Thoracic aorta (tissue), 2 donors: ENCODE measurements at regions not wholly inside any gene's neighbourhood (a gene's known extent, or its start where the extent isn't known, plus 50 kb on each side); places are given as distances from the start of the nearest gene placed in this dataset.

ENCODE experiments used
- ATAC-seq: fragments of 150-250 bp; one replicate; pipeline ENCODE4 v1.8.0; 2017; ENCODE audit warnings: low read depth; ENCODE audit not compliant: insufficient number of reproducible peaks, low FRiP score
- DNase-seq: peaks from one replicate; pipeline ENCODE4 v3.0.0-alpha.2; 2020; ENCODE audit warnings: low spot score
- H3K27ac ChIP-seq, 2 donors: fragments of 200-600 bp; sonication (generic); 1 replicate in 1 of 2; 2 replicates in 1 of 2; pipeline ENCODE4 v1.5.1; 2016; ENCODE audit warnings: mild to moderate bottlenecking in 2 of 2, moderate library complexity in 2 of 2
- H3K27me3 ChIP-seq: fragments of 200-600 bp; sonication (generic); replicated peaks from 2 replicates; pipeline ENCODE4 v1.6.0; 2016; ENCODE audit warnings: mild to moderate bottlenecking; ENCODE audit not compliant: insufficient read depth
- H3K36me3 ChIP-seq: fragments of 200-600 bp; sonication (generic); one replicate; pipeline ENCODE4 v1.5.1; 2016
- H3K4me1 ChIP-seq, 2 donors: fragments of 200-600 bp; sonication (generic); 1 replicate in 1 of 2; 2 replicates in 1 of 2; pipeline versions ENCODE4 v1.5.1 to v1.6.0; 2016; ENCODE audit warnings: low read depth in 2 of 2, mild to moderate bottlenecking in 1 of 2; ENCODE audit not compliant: control insufficient read depth in 1 of 2
- H3K4me3 ChIP-seq: fragments of 200-600 bp; sonication (generic); 2 replicates; pipeline ENCODE4 v1.5.1; 2016; ENCODE audit warnings: mild to moderate bottlenecking
- H3K9me3 ChIP-seq: fragments of 200-600 bp; sonication (generic); 2 replicates; pipeline ENCODE4 v1.5.1; 2016
- TF ChIP-seq, protein P1 (sequence below): fragments of 200-600 bp; sonication (generic); IDR thresholded peaks from one replicate; pipeline ENCODE4 v1.5.1; 2019; ENCODE audit warnings: antibody characterized with exemption

DNA sequence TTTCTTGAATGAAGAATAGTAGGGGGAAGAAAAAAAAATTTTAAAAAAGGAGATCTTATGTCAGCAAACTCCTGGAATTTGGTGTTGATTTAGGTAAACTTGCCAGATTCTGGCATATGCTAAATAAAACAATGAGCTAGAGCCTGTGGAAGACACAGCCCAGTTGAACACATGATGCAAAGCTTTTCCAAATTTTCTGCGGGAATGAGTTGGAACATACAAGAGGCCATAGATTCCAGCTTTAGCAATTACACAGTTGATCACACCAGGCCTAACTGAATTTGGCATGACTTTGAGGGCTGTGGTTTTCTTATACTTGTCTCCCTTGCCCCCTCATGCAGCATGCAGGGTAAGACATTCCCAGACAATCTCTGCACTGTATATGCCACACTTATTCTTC is 297.0 kb downstream of the SH3GL2 start:
- ATAC-seq (no peak), DNase-seq (no peak)
- Histone ChIP-seq H3K27me3 (no peaks in the 10 kb centered on the region), H3K4me1 (peaks cover 0 to 7% of the 10 kb centered on the region in 2 donors), H3K9me3 (no peaks in the 10 kb centered on the region), H3K27ac (peak overlapping the region in 1 of 2 donors; percentile 30), H3K36me3 (no peaks in the 10 kb centered on the region), H3K4me3 (no peak overlapping the region)
- TF ChIP-seq, protein P1, sequence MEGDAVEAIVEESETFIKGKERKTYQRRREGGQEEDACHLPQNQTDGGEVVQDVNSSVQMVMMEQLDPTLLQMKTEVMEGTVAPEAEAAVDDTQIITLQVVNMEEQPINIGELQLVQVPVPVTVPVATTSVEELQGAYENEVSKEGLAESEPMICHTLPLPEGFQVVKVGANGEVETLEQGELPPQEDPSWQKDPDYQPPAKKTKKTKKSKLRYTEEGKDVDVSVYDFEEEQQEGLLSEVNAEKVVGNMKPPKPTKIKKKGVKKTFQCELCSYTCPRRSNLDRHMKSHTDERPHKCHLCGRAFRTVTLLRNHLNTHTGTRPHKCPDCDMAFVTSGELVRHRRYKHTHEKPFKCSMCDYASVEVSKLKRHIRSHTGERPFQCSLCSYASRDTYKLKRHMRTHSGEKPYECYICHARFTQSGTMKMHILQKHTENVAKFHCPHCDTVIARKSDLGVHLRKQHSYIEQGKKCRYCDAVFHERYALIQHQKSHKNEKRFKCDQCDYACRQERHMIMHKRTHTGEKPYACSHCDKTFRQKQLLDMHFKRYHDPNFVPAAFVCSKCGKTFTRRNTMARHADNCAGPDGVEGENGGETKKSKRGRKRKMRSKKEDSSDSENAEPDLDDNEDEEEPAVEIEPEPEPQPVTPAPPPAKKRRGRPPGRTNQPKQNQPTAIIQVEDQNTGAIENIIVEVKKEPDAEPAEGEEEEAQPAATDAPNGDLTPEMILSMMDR, result no peak

DNA sequence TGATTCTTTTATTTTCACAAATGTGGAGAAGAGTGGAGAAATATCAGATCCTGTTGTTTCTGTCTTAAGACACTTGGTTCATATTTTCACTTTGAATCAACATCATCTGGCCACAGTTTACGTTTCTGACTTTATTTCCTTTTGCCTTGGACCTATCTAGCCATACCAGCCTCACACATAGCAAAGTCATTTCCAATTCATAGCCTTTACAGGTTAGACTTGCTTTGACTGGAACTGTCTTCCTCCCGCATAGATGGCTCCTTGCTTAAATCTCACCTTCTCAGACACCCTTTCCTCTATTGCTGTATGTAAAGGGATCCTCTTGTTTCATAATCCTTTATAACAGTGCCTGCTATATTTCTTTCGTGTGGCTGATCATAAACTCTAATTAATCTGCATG is 297.8 kb downstream of the SH3GL2 start:
- no peak for ATAC-seq
- TF ChIP-seq, protein P1, result no peak
- Histone ChIP-seq H3K36me3 (no peaks in the 10 kb centered on the region), H3K4me3 (no peak overlapping the region), H3K27ac (no peak overlapping the region), H3K4me1 (peaks cover 0 to 7% of the 10 kb centered on the region in 2 donors), H3K9me3 (no peaks in the 10 kb centered on the region), H3K27me3 (no peaks in the 10 kb centered on the region)
- DNase-seq, result no peak

DNA sequence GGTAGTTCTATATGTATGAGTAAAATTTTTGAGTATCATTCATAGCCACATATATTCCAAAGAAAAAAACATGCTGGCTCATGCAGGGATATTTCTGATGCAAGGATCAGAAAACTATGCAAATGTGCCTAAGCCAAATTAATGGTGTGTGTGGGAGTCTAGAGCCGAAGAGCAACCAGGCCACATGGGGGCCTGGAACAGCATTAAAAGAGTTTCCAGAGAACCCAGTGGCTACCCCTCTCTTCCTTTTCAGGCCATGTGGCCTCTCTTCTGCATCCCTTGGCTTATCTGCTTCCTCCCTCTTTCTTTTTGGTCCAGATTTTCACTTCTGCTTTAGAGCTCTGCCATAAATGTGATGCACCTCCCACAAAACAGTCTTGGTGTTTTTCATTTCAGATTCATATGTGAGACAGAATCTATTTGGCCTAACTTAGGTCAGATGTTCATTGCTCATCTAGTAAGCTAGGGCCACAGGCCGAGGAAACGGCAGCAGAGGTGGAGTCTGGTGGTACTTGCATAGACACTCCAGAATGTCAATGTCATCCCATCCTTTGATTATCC is 300.0 kb downstream of the SH3GL2 start:
- Histone ChIP-seq H3K36me3 (no peaks in the 10 kb centered on the region), H3K27ac (no peak overlapping the region), H3K27me3 (no peaks in the 10 kb centered on the region), H3K4me1 (peaks cover 0 to 7% of the 10 kb centered on the region in 2 donors), H3K9me3 (no peaks in the 10 kb centered on the region), H3K4me3 (no peak overlapping the region)
- ATAC-seq (no peak), DNase-seq (no peak)
- TF ChIP-seq, protein P1, result no peak

DNA sequence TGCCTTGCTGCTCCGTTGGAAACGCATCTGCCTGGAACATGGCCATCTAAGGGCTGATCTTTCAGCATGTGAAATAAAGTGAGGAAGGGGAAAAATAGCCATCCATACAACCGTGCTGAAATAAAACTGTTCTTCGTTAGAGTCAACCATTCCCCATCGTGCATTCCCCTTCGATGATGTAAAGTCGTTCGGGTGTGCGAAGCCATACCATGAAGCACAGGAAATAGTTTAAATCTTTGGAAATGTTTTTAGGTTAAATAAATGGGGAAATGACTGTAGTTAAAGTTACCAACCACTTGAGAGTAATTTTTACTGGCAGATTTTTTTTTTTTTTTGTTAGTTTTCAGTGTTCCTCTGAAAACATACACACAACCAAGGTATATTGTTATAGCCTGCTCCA is 302.5 kb downstream of the SH3GL2 start:
- Histone ChIP-seq H3K27me3 (no peaks in the 10 kb centered on the region), H3K27ac (no peak overlapping the region), H3K36me3 (no peaks in the 10 kb centered on the region), H3K4me3 (no peak overlapping the region), H3K9me3 (no peaks in the 10 kb centered on the region), H3K4me1 (no peaks in the 10 kb centered on the region)
- TF ChIP-seq, protein P1, result no peak
- DNase-seq, result no peak
- no peak for ATAC-seq

DNA sequence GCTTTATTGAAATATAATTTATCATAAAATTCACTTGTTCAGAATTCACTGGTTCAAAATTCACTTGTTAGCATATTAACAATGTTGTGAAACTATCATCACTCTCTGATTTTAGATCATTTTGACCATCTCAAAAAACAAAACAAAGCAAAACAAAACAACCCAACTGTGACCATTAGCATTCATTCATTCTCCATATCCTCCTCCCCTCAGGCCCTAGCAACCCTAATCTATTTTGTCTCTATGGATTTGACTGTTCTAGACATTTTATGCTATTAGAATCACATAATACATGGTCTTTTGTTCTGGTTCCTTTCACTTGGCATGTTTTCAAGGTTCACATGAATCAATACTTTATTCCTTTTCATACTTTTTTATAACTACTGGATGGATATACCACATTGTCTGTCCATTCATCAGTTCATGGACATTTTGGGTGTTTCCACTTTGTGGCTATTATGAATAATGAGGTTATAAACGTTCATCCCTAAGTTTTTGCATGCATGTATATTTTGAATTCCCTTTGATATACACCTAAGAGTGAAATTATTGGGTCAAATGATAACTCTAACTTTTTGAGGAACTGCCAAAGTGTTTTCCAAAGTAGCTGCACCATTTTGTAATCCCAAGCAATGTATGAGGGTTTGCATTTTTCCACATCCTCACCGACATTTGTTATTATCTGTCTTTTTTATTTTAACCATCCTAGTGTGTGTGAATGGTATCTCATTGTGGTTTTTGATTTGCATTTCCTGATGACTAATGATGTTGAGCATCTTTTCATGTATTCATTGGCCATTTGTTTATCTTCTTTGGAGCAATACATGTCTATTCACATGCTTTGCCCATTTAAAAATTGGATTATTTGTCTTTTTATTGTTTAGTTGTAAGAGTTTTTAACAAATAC is 304.1 kb downstream of the SH3GL2 start:
- no peaks in the 10 kb centered on the region for H3K36me3 ChIP-seq
- ATAC-seq, result no peak
- TF ChIP-seq, protein P1, result no peak
- no peaks in the 10 kb centered on the region for H3K9me3 ChIP-seq
- H3K4me3 ChIP-seq, result no peak overlapping the region
- DNase-seq, result no peak
- no peaks in the 10 kb centered on the region for H3K4me1 ChIP-seq
- no peaks in the 10 kb centered on the region for H3K27me3 ChIP-seq
- H3K27ac ChIP-seq, result no peak overlapping the region
